ENCODE measurements at regions not wholly inside any gene's neighbourhood (a gene's known extent, or its start where the extent isn't known, plus 50 kb on each side); places are given as distances from the start of the nearest gene placed in this dataset.

DNA sequence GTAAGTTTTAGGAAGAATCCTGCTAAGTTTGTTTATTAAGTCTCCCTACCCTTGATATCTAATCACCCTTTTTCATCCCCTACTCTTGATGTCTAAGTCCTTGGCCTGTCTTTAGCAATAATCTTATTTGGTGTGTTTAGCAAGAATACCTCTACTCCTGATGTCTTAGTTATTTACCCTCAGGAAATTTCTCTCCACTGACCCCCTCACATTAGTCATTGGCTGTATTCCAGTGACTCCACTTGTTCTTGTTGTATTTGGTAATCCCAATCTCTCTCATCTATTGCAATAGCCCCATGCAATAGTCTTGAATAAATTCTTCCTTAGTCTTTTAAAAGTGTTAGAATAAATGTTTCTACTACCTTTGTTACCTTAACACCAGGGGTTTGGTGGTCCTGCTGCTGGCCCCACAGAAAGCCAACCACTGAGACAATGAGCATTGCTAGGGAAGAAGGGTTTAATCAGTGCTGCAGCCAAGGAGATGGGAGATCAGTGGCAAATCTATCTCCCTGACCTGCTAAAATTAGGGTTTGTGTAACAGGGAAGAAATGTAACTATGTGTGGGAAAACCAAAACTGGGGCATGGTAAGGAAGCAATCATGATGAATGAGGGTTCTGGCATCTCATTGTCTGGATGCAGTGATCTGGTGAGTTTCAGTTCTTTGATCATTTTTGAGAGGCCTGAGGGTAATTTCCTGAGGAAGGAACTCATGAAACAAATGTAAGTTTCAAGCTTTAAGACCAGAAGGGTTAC is 236.4 kb upstream of the DAB2 start:
- TF ChIP-seq, protein P1, sequence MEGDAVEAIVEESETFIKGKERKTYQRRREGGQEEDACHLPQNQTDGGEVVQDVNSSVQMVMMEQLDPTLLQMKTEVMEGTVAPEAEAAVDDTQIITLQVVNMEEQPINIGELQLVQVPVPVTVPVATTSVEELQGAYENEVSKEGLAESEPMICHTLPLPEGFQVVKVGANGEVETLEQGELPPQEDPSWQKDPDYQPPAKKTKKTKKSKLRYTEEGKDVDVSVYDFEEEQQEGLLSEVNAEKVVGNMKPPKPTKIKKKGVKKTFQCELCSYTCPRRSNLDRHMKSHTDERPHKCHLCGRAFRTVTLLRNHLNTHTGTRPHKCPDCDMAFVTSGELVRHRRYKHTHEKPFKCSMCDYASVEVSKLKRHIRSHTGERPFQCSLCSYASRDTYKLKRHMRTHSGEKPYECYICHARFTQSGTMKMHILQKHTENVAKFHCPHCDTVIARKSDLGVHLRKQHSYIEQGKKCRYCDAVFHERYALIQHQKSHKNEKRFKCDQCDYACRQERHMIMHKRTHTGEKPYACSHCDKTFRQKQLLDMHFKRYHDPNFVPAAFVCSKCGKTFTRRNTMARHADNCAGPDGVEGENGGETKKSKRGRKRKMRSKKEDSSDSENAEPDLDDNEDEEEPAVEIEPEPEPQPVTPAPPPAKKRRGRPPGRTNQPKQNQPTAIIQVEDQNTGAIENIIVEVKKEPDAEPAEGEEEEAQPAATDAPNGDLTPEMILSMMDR (conservative IDR thresholded peaks at IDR 0.05; ENCODE audit: low read length), result no peak
- no peak for TF ChIP-seq EZH2phosphoT487 (IDR thresholded peaks at IDR 0.05; ENCODE audit: borderline replicate concordance)

Data from Loucy (cell line).